ENCODE measurements at regions not wholly inside any gene's neighbourhood (a gene's known extent, or its start where the extent isn't known, plus 50 kb on each side); places are given as distances from the start of the nearest gene placed in this dataset.

- no peak for DNase-seq (ENCODE audit: low spot score)
- Histone ChIP-seq H3K9me3 (ENCODE audit: low read length) (no peaks in the 10 kb centered on the region), H3K9ac (ENCODE audit: insufficient read depth, low read depth, low read length) (no peak overlapping the region), H3K4me3 (replicated peaks in 1 of 3; ENCODE audit: insufficient read depth in 1 of 3, low read depth in 2 of 3, low read length in 3 of 3) (no peak overlapping the region), H3K4me2 (ENCODE audit: low read depth, low read length) (no peak overlapping the region), H2AFZ (ENCODE audit: low read length) (no peak overlapping the region), H3K27me3 (ENCODE audit: control insufficient read depth in 1 of 2, insufficient read depth in 2 of 2, low read length in 2 of 2) (no peaks in the 10 kb centered on the region), H3K4me1 (ENCODE audit: insufficient read depth, low read length) (no peaks in the 10 kb centered on the region), H3K36me3 (replicated peaks in 1 of 2; ENCODE audit: control insufficient read depth in 1 of 2, insufficient read depth in 2 of 2, low read length in 2 of 2) (no peaks in the 10 kb centered on the region), H3K79me2 (ENCODE audit: insufficient read depth, low read length) (no peaks in the 10 kb centered on the region), H4K20me1 (ENCODE audit: insufficient read depth, low read length) (no peaks in the 10 kb centered on the region), H3K27ac (ENCODE audit: extremely low read length, insufficient read depth, low read length) (no peak overlapping the region)
- no TSS peak for BruUV-seq (replicated peaks)
- ChIA-PET CTCF (ENCODE audit: low intra/inter-chr PET ratio, low total read pairs) (no interaction called here), POLR2A (no interaction called here)
- in situ Hi-C loops (cut with HindIII; ENCODE audit: extremely low pct_ligation_motif_present, low pct_unique_long_range_greater_than_20kb): no loop called here
- no peak for ATAC-seq
- intact Hi-C loops (cut with micrococcal nuclease; ENCODE audit: unreplicated experiment): no loop called here
- WGBS (ENCODE audit: low lambda C conversion rate): 3% methylated on average over 2 of the region's 2 CpGs
- no peak for FAIRE-seq
- TF ChIP-seq REPIN1 (CRISPR knock-in tag; IDR thresholded peaks at IDR 0.05; ENCODE audit: borderline replicate concordance, low read depth) (no peak), MTERF4 (CRISPR knock-in tag; IDR thresholded peaks at IDR 0.05) (no peak), ZNF564 (CRISPR knock-in tag; IDR thresholded peaks at IDR 0.05) (no peak), NR1H2 (CRISPR knock-in tag; IDR thresholded peaks at IDR 0.05; ENCODE audit: borderline replicate concordance, low read depth) (no peak), ZNF788 (CRISPR knock-in tag; IDR thresholded peaks at IDR 0.05; ENCODE audit: borderline replicate concordance) (no peak), PPARG (CRISPR knock-in tag; conservative IDR thresholded peaks at IDR 0.05) (no peak), TFDP2 (CRISPR knock-in tag; IDR thresholded peaks at IDR 0.05) (no peak), MAX (IDR thresholded peaks at IDR 0.05) (no peak), ZNF20 (CRISPR knock-in tag; IDR thresholded peaks at IDR 0.05) (no peak), SRF (IDR thresholded peaks at IDR 0.05; ENCODE audit: low read depth, low read length) (no peak), TMF1 (CRISPR knock-in tag; IDR thresholded peaks at IDR 0.05; ENCODE audit: low read depth) (no peak), KLF13 (CRISPR knock-in tag; IDR thresholded peaks at IDR 0.05) (no peak), ZNF280D (CRISPR knock-in tag; IDR thresholded peaks at IDR 0.05) (no peak), FOXC1 (CRISPR knock-in tag; IDR thresholded peaks at IDR 0.05; ENCODE audit: borderline replicate concordance) (no peak), GMEB1 (CRISPR knock-in tag; IDR thresholded peaks at IDR 0.05; ENCODE audit: borderline replicate concordance) (no peak), ZNF432 (CRISPR knock-in tag; IDR thresholded peaks at IDR 0.05; ENCODE audit: borderline replicate concordance) (no peak), NPAS2 (CRISPR knock-in tag; IDR thresholded peaks at IDR 0.05; ENCODE audit: borderline replicate concordance) (no peak), PAWR (CRISPR knock-in tag; IDR thresholded peaks at IDR 0.05; ENCODE audit: borderline replicate concordance) (no peak), ZNF12 (CRISPR knock-in tag; IDR thresholded peaks at IDR 0.05) (no peak)
Observed at GRCh38 chr11:80424012-80424695, 983.3 kb upstream of the TENM4 start.
